GM21423 (cell line): ENCODE measurements at regions not wholly inside any gene's neighbourhood (a gene's known extent, or its start where the extent isn't known, plus 50 kb on each side); places are given as distances from the start of the nearest gene placed in this dataset.

Source experiments
- ATAC-seq: cut with Tn5 transposase; IDR thresholded peaks from one replicate; pipeline ENCODE4 v1.9.1; 2021; ENCODE audit warnings: mild to moderate bottlenecking, moderate library complexity; ENCODE audit not compliant: unreplicated experiment

DNA sequence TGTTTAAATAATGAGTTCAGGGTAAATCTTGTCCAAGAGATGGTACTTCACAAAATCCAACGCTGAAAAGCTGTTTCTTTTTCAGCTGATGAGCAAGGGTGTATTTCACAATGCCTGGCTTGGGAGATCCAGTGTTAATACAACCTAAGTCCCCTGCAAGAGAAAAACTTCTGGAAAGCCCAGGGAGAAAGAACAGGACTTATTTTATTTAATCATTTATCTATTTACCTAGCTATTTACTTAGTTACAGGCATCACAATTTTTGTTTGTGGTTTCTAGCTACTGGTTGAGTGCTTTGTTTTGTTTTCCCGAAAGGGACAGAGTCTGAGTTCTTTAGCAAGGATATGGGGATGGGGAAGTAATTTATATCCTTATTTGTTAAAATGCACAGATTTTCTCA lies 598.2 kb upstream of the SYT4 start:
- ATAC-seq = no peak

DNA sequence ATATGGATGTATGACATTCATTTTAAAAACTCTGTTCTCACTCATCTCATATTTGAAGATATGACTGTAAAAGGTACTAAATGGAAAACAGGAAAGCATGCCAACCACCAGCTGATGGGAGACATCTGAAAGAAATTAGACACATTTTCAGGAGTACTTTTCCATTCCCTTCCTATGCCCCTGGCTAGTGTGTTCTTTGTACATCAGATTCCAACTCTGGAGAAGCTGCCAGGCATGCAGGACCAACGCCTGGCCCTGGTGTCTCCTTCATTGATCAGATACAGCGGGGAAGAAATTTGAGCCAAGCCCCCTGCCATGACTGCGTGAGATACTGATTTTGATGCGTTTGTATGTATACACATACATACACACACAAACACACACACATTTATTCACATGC lies 599.0 kb upstream of the SYT4 start:
- no peak for ATAC-seq

- no peak for ATAC-seq
Measured at GRCh38 chr18:43876748-43877147, 599.5 kb upstream of the SYT4 start.

GRCh38 chr18:43877616-43878321 lies 600.5 kb upstream of the SYT4 start:
- no peak for ATAC-seq

GRCh38 chr18:43879415-43879814 lies 602.1 kb upstream of the SYT4 start:
- no peak for ATAC-seq

DNA sequence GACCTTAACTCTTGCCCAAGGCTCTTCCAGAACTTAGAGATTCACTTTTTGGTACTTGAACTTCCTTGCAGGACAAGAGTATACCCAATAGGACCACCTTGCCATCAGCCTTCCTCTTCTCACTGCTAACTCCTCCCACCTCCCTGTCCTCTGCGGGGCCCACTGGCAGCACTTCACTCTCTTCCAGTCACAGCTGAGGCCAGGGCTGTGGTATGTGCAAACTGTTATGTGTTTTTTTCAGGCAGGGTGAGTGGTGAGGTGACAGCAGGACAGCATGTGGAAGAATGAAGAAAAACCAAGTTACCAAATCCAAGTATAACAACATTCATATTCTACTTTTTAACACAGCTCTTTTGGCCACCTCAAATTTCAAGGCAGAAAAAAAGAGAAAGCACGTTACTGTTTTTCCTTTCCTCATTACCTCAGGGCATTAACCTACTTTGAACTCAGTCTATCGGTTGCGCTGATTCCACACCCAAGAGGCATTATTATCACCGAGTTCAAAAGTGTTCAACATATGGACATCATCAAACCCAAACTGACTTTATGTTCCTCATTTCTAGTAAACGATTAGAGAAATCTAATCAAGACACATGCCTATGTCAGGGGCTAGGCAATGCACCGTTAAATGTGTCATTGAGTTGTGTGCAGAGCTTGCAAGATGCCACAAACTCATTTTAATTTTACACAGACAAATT lies 605.2 kb upstream of the SYT4 start:
- no peak for ATAC-seq

DNA sequence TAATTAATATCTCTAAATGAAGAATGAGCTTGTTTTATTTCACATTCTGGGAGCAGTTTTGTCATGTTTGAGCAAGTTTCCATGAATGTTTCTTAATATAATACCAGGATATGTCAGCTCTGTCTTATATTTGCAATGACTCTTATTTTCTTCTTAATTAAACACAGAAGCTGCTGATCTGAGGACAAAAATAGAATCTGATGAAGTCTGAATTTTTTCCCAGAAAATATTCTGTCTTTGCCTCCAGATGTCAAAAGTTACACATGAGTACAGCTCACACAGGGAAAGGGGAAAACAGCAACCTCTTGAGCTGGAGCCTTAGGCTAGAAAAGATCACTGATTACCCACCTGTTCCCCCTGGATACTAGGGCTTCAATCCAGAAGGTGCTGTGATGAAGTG lies 606.6 kb upstream of the SYT4 start:
- ATAC-seq = no peak

DNA sequence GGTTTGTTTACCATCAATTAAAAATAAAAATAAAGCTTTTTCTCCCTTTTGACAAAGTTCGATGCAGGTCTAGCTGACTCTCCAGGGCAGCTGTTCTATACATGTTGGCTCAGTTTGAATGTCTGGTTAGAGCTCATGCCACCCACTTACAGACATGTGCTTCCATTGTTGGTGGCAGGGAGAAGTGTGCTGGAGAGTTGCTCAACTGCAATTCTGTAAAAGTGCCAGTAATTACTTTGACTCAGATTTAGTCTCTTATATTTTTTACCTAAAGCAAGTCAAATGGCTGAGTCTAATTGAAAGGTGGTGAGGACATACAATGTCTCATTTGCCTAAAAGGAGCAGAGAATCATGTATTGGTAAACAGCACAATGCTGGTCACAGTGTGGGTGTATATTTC lies 609.1 kb upstream of the SYT4 start:
- no peak for ATAC-seq

DNA sequence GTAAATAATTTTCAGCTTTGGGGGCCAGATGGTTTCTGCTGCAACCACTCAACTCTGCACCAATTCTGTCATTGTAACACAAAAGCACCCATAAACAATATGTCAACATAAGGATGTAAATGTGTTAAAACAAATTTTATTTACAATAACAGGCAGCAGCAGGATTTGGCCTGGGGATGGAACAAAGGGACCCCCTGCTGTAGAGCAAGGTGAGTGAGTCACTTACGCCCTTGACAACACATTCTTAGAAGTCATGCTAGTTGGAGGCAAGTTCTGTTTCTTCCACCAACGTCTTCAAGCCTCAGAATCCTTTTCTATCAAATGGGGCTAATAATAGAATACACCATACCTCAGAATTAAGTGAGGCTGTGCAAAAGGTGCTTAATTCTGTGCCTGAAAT lies 610.2 kb upstream of the SYT4 start:
- ATAC-seq = no peak

DNA sequence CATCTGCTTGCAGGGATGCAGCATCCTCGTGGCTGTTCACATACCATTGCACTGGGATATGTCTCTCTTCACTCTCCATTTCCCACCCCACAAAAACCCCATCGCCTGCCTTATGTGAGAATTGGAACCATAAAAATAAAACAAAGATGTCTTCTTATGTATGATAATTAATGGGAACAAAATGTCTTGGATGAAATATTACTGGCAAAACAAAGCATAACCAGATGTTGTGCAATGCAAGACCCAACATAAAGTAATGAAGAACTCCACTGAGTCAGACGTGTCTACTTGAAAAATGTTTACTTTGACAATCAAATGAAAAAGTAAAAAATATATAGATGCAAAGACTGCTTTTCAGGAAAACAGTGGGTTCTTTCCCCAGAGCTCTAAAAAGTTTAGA lies 611.3 kb upstream of the SYT4 start:
- ATAC-seq = no peak

DNA sequence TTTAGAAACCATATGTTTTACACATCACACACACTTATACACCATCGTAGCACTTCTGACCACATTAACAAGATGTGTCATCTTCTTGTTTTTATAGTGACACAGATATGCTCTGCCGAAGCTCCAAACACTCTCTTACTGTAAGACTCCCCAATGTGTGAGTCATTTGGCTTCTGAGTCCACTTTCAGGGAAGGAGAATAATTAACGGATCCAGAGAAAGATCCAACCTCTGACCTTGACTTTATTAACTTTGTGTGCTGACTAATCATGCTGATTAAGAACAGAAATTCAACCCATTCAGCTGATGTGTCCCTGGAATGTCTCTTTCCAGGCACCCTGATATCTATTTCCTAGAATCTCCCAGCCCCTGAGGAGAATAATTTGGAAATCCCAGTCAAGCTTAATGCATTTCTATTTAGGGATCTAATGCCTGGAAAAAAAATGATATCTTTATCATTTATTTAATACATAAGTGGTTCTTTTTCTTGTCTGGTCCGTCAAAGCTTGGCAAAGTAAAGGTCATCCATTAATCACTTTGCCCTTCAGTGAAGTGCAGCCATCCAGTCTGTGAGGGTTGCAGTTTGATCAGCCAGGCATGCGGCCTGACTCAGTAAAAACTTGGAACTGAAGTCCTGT lies 615.8 kb upstream of the SYT4 start:
- no peak for ATAC-seq

DNA sequence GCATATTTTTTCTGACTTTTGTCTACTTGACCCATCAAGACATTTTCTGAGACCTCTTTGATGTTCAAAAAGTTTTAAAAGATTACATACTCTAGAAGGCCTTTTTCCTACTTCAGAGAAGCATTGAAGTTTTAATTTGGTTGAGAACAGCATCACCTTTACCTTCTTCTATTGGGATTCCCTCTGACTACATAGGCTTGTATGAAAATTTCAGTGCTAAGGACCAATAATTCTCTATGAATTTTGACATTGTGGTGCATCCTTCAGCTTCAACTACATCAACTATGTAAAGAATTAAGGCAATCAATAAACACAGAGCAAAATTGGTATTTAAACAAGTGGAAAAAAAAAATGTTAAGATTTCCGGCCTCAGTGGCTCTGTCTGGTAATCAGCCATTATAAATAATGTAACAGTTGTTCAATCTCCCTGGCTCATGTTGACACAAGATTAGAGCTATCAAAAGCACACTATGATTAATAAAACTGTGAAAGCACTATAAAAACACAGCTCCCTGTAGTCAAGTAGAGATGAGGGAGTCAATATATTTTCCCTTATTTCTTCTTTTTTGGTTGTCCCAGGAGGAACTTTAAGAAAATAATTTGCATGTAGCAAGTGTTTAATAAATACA lies 627.0 kb upstream of the SYT4 start:
- no peak for ATAC-seq

DNA sequence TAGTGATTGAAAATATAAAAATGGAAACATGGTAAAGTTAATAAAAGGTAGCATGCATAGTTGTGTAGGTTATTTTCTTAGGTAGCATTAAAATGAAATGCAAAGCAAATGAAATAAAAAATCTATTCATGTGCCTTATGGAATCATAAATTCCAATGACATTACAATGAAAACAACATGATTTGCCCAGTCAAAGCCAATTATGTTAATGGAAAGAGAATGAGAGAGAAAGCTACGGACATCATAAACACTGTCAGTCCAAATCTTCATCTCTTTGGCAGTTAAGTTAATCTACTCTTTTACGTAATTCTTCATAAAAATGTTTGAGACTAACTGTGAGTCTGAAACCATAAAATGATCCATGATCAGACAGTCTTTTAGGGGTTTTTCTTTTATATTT lies 636.7 kb upstream of the SYT4 start:
- ATAC-seq = no peak

DNA sequence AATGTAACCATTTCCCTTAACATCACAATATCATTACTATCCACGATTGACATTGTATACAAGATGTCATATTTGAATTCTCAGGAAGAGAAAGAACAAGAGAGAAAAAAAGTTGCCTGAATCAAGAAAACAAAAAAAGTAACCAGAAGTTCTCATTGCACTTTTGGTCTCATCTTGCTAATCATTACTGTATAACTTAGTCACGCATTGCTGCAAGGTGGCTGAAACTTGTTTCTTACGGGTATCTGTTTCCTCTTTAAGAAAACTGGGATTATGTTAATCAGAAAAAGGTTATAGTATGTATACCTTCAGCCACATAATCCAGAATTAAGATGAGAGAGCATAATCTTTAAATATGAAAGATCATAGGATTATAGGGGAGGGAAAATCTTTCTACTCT lies 639.7 kb upstream of the SYT4 start:
- no peak for ATAC-seq

DNA sequence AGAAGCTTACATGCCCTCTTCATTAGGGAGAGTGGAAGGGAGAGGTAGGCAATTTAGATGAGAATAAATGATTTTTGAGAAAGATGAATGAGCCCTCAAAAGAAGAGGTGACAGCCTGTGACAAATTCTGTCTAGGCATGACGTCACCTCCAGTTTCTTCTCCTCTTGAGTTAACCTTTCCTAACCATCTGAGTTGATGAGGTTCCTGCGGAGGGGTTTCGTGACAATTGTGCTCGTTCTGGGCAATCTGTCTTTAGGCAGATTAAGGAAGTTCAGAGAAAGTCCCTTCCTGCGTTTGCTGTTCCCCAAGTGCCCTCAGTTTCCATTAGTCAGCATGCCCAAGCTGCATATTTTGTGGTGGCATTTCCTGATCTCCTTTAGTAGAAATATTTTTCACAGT lies 640.2 kb upstream of the SYT4 start:
- no peak for ATAC-seq

GRCh38 chr18:43919551-43919950 lies 642.3 kb upstream of the SYT4 start:
- no peak for ATAC-seq

DNA sequence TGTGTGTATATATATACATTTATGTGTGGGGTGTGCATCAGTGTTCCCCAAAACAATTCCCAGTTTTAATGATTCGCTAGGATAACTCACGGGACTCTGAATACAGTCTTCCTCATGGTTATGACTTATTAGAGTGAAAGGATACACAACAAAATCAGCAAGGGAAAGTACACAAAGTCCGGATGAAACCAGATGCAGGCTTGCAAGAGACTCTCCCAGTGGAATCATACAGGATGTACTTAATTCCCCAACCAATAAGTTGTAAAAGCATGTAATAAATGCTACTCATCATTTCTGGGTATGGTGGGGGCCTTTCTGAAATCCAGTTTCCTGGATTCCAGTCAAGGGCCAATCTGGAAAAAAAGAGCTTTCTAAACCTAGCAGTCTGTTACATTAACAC lies 654.1 kb upstream of the SYT4 start:
- no peak for ATAC-seq

DNA sequence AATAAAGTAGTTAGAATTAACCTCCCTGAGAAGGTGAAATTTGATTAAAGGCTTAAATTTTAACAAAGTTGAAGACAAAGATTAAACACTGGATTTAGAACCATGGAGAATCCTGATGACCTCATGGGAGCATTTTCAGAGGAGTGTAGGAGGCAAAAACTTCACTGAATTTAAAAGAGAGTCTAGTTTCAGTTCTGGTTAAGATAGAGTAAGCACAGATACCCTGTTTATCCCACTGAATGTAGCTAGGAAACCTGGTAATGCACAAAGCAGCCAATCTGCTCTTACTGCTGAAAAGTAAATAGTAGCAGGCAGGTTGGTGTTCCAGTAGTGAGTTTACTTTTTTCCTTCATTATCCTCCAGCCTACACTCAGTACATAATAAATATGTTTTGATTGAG lies 654.9 kb upstream of the SYT4 start:
- no peak for ATAC-seq

DNA sequence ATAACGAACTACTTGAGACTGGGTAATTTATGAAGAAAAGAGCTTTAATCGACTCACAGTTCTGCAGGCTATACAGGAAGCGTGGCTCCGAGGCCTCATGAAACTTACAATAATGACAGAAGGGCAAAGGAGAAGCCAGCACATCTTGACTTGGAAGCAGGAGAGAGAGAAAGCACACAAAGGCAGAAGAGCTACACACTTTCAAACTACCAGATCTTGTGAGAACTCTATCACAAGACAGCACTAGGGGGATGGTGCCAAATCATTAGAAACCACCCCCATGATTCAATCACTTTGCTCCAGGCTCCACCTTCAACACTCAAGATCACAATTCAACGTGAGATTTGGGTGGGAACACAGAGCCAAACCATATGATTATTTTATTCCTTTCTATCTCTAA lies 655.9 kb upstream of the SYT4 start:
- ATAC-seq = no peak

DNA sequence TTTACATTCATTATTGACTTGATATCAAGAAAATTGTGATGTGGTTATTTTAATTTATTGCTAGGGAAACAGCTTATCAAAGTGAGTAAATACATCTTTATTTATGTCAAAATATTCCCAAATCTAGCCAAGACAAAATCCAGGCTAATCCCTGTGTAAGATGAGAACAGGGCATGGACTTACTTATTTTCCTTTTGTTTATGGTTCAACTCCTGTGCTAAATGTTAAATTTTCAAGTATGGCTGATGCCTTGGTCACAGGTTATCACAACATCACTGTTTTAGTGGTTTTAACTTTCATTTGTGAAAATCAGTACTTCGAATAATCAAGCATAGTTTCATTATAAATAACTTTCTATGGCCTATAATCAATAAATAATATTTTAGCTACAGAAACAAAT lies 657.0 kb upstream of the SYT4 start:
- ATAC-seq = no peak

GRCh38 chr18:43934781-43935471 lies 657.6 kb upstream of the SYT4 start:
- no peak for ATAC-seq
